Chondrocyte (in vitro differentiated cells): ENCODE measurements at regions not wholly inside any gene's neighbourhood (a gene's known extent, or its start where the extent isn't known, plus 50 kb on each side); places are given as distances from the start of the nearest gene placed in this dataset.

Experiments used
- DNase-seq: peaks from one replicate; pipeline ENCODE4 v3.0.0; 2021; ENCODE audit warnings: mixed read lengths, low spot score
- H3K27ac Mint-ChIP-seq: one replicate; pipeline ENCODE4 v1.8.0; 2021; ENCODE audit warnings: mild to moderate bottlenecking, moderate library complexity, mixed read lengths; ENCODE audit not compliant: unreplicated experiment
- H3K27me3 Mint-ChIP-seq: 2 replicates; pipeline ENCODE4 v1.8.0; 2021; ENCODE audit warnings: low read depth, mixed read lengths
- H3K36me3 Mint-ChIP-seq: 2 replicates; pipeline ENCODE4 v1.8.0; 2021; ENCODE audit warnings: low read depth, mixed read lengths
- H3K4me1 Mint-ChIP-seq: 2 replicates; pipeline ENCODE4 v1.8.0; 2021; ENCODE audit warnings: low read depth, mild to moderate bottlenecking, mixed read lengths
- H3K4me3 Mint-ChIP-seq: one replicate; pipeline ENCODE4 v1.8.0; 2021; ENCODE audit warnings: mild to moderate bottlenecking, moderate library complexity, mixed read lengths; ENCODE audit not compliant: unreplicated experiment
- H3K9me3 Mint-ChIP-seq: 2 replicates; pipeline ENCODE4 v1.8.0; 2021; ENCODE audit warnings: low read depth, mixed read lengths
- CTCF ChIP-seq: fragments of 200-600 bp; sonication (generic); IDR thresholded peaks from 2 replicates; pipeline ENCODE4 v1.5.0; 2021; ENCODE audit warnings: antibody characterized with exemption, mild to moderate bottlenecking, moderate library complexity

- Mint-ChIP-seq H3K4me1 (no peaks in the 10 kb centered on the region), H3K36me3 (no peaks in the 10 kb centered on the region), H3K9me3 (no peaks in the 10 kb centered on the region), H3K4me3 (no peak overlapping the region), H3K27ac (no peak overlapping the region), H3K27me3 (peaks cover 9% of the 10 kb centered on the region)
- no peak for DNase-seq
- no peak for TF ChIP-seq CTCF
These were observed 78.3 kb upstream of the C1orf174 start for GRCh38 chr1:3978196-3978989.

- Mint-ChIP-seq H3K27me3 (peaks cover 9% of the 10 kb centered on the region), H3K27ac (no peak overlapping the region), H3K9me3 (no peaks in the 10 kb centered on the region), H3K4me1 (no peaks in the 10 kb centered on the region), H3K4me3 (no peak overlapping the region), H3K36me3 (no peaks in the 10 kb centered on the region)
- no peak for DNase-seq
- no peak for TF ChIP-seq CTCF
These were observed 78.9 kb upstream of the C1orf174 start for GRCh38 chr1:3978990-3979325.

- Mint-ChIP-seq H3K36me3 (no peaks in the 10 kb centered on the region), H3K9me3 (no peaks in the 10 kb centered on the region), H3K4me3 (no peak overlapping the region), H3K4me1 (no peaks in the 10 kb centered on the region), H3K27ac (no peak overlapping the region), H3K27me3 (peaks cover 7% of the 10 kb centered on the region)
- no peak for DNase-seq
- TF ChIP-seq CTCF = no peak
These were observed 81.2 kb upstream of the C1orf174 start for GRCh38 chr1:3981261-3981660.

GRCh38 chr1:3981746-3982505 lies 81.9 kb upstream of the C1orf174 start:
- H3K4me3 Mint-ChIP-seq = no peak overlapping the region
- no peak for DNase-seq
- no peak for TF ChIP-seq CTCF
- no peaks in the 10 kb centered on the region for H3K9me3 Mint-ChIP-seq
- no peaks in the 10 kb centered on the region for H3K4me1 Mint-ChIP-seq
- H3K27ac Mint-ChIP-seq = no peak overlapping the region
- no peaks in the 10 kb centered on the region for H3K36me3 Mint-ChIP-seq
- H3K27me3 Mint-ChIP-seq = peaks cover 7% of the 10 kb centered on the region

- H3K27ac Mint-ChIP-seq = no peak overlapping the region
- H3K27me3 Mint-ChIP-seq = peaks cover 7% of the 10 kb centered on the region
- H3K36me3 Mint-ChIP-seq = no peaks in the 10 kb centered on the region
- no peak overlapping the region for H3K4me3 Mint-ChIP-seq
- DNase-seq = peak; percentile 51
- no peak for TF ChIP-seq CTCF
- no peaks in the 10 kb centered on the region for H3K9me3 Mint-ChIP-seq
- H3K4me1 Mint-ChIP-seq = no peaks in the 10 kb centered on the region
These were observed 83.1 kb upstream of the C1orf174 start for GRCh38 chr1:3983181-3983580.
